OCI-LY7 (cell line): ENCODE measurements at regions not wholly inside any gene's neighbourhood (a gene's known extent, or its start where the extent isn't known, plus 50 kb on each side); places are given as distances from the start of the nearest gene placed in this dataset.

ENCODE experiments used
- BruUV-seq: library from RNA; stranded (reverse); fragments of 400-500 nt; replicated peaks from 2 replicates; lab custom pipeline; 2021; lab: Mats Ljungman, UMichigan
- CTCF ChIA-PET: fragments of 300-600 bp; sonication (Branson Sonifier 250); formaldehyde crosslinking; loops from one replicate; lab custom pipeline; 2022; ENCODE audit warnings: antibody characterized with exemption; ENCODE audit not compliant: unreplicated experiment; lab: Charles Lee
- POLR2A ChIA-PET: fragments of 300-600 bp; sonication (Branson Sonifier 250); formaldehyde crosslinking; loops from one replicate; lab custom pipeline; 2022; ENCODE audit warnings: antibody characterized with exemption; lab: Charles Lee
- DNase-seq: peaks from one replicate; pipeline ENCODE4 v3.0.0-alpha.2; 2015; ENCODE audit warnings: low spot score
- H2AFZ ChIP-seq: fragments of 200-600 bp; sonication (generic), shearing (Covaris generic); 2 replicates; pipeline ENCODE4 v1.6.1; 2014; ENCODE audit warnings: mild to moderate bottlenecking, antibody characterized with exemption, low read length, moderate library complexity
- H3K27ac ChIP-seq: fragments of 200-600 bp; sonication (generic); 2 replicates; pipeline ENCODE4 v1.5.1; 2014; ENCODE audit warnings: mixed run types, low read depth, mild to moderate bottlenecking, moderate library complexity, low read length, inconsistent platforms; ENCODE audit not compliant: poor library complexity, severe bottlenecking
- H3K36me3 ChIP-seq: fragments of 200-600 bp; sonication (generic); 2 replicates; pipeline ENCODE4 v1.6.1; 2014; ENCODE audit warnings: mild to moderate bottlenecking, antibody characterized with exemption, low read length, moderate library complexity, mixed read lengths; ENCODE audit not compliant: insufficient read depth
- H3K4me1 ChIP-seq: fragments of 200-600 bp; sonication (generic); 2 replicates; pipeline ENCODE4 v1.5.1; 2014; ENCODE audit warnings: mild to moderate bottlenecking, low read length; ENCODE audit not compliant: insufficient read depth, poor library complexity, severe bottlenecking
- H3K4me2 ChIP-seq: fragments of 200-600 bp; sonication (generic); 2 replicates; pipeline ENCODE4 v1.6.1; 2014; ENCODE audit warnings: mild to moderate bottlenecking, low read length
- H3K4me3 ChIP-seq: fragments of 200-600 bp; sonication (generic); 2 replicates; pipeline ENCODE4 v1.5.1; 2014; ENCODE audit warnings: mild to moderate bottlenecking, low read depth, low read length; ENCODE audit not compliant: poor library complexity, severe bottlenecking
- H3K79me2 ChIP-seq: fragments of 200-600 bp; sonication (generic); 2 replicates; pipeline ENCODE4 v1.6.1; 2016; ENCODE audit warnings: low read depth, mild to moderate bottlenecking, low read length, moderate library complexity, mixed read lengths; ENCODE audit not compliant: insufficient read depth
- H3K9me2 ChIP-seq: fragments of 200-600 bp; sonication (generic); 2 replicates; pipeline ENCODE4 v1.6.1; 2016; ENCODE audit warnings: mild to moderate bottlenecking, low read length, mixed read lengths; ENCODE audit not compliant: insufficient read depth
- H3K9me3 ChIP-seq: fragments of 200-600 bp; sonication (generic); 2 replicates; pipeline ENCODE4 v1.6.1; 2014; ENCODE audit warnings: mild to moderate bottlenecking, mixed run types, low read length, mixed read lengths
- H4K20me1 ChIP-seq: fragments of 200-600 bp; sonication (generic); 2 replicates; pipeline ENCODE4 v1.6.1; 2014; ENCODE audit warnings: mild to moderate bottlenecking, antibody characterized with exemption, low read length, moderate library complexity, mixed read lengths; ENCODE audit not compliant: insufficient read depth
- EZH2phosphoT487 ChIP-seq: fragments of 200-600 bp; sonication (generic); IDR thresholded peaks from 2 replicates; pipeline ENCODE4 v1.6.1; 2018; ENCODE audit warnings: low read depth, borderline replicate concordance, mild to moderate bottlenecking, mixed run types, antibody characterized with exemption, low read length, moderate library complexity, mixed read lengths
- intact Hi-C: fragments of 100-400 bp; cut with micrococcal nuclease; formaldehyde crosslinking; loops from one replicate; pipeline ENCODE4 v1.10.0; 2022; ENCODE audit not compliant: unreplicated experiment
- TF ChIP-seq, protein P1 (sequence below): fragments of 200-600 bp; sonication (generic); conservative IDR thresholded peaks from 2 replicates; pipeline ENCODE4 v1.5.1; 2014; ENCODE audit warnings: mild to moderate bottlenecking, antibody characterized with exemption, low read length, moderate library complexity, mixed read lengths

DNA sequence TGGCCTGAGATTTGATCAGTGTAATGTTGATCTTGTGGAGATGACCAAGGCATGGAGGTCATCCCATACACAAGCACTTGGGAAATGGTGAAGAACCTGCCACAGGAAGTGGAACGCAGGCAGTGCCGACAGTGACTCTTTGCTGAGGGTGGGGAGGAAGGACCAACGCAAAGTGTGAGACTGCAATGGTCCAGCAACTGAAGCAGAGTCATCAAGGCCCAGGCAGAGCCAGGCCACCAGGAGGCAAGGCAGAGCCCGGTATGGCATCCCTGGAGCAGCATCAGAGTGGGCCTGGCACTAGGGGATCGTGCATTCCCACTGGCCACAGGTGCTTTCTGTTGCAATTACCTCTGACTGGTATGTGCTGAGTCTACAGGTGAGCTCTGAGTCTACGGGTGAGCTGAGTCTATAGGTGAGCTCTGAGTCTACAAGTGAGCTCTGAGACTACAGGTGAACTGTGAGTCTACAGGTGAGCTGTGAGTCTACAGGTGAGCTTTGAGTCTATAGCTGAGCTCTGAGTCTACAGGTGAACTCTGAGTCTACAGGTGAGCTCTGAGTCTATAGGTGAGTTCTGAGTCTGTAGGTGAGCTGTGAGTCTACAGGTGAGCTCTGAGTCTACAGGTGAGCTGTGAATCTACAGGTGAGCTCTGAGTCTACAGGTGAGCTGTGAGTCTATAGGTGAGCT lies 132.9 kb downstream of the KLF6 start:
- no peak overlapping the region for H3K4me2 ChIP-seq
- no peak overlapping the region for H3K27ac ChIP-seq
- TF ChIP-seq EZH2phosphoT487, result no peak
- TF ChIP-seq, protein P1, sequence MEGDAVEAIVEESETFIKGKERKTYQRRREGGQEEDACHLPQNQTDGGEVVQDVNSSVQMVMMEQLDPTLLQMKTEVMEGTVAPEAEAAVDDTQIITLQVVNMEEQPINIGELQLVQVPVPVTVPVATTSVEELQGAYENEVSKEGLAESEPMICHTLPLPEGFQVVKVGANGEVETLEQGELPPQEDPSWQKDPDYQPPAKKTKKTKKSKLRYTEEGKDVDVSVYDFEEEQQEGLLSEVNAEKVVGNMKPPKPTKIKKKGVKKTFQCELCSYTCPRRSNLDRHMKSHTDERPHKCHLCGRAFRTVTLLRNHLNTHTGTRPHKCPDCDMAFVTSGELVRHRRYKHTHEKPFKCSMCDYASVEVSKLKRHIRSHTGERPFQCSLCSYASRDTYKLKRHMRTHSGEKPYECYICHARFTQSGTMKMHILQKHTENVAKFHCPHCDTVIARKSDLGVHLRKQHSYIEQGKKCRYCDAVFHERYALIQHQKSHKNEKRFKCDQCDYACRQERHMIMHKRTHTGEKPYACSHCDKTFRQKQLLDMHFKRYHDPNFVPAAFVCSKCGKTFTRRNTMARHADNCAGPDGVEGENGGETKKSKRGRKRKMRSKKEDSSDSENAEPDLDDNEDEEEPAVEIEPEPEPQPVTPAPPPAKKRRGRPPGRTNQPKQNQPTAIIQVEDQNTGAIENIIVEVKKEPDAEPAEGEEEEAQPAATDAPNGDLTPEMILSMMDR, result no peak
- no peak for DNase-seq
- CTCF ChIA-PET, result no interaction called here
- H2AFZ ChIP-seq, result no peak overlapping the region
- intact Hi-C loops, result no loop called here
- H3K79me2 ChIP-seq, result no peaks in the 10 kb centered on the region
- POLR2A ChIA-PET, result interaction anchor here (0.6 to 2.0 kb wide), 4 partner anchors 10 to 787 kb away, joined by 3 to 6 read pairs (median 4); no protein-coding TSS in a partner anchor
- BruUV-seq, result no TSS peak
- H3K36me3 ChIP-seq, result no peaks in the 10 kb centered on the region
- H4K20me1 ChIP-seq, result no peaks in the 10 kb centered on the region
- H3K9me2 ChIP-seq, result no peaks in the 10 kb centered on the region
- H3K9me3 ChIP-seq, result no peaks in the 10 kb centered on the region
- peaks cover 29% of the 10 kb centered on the region for H3K4me1 ChIP-seq
- no peak overlapping the region for H3K4me3 ChIP-seq

DNA sequence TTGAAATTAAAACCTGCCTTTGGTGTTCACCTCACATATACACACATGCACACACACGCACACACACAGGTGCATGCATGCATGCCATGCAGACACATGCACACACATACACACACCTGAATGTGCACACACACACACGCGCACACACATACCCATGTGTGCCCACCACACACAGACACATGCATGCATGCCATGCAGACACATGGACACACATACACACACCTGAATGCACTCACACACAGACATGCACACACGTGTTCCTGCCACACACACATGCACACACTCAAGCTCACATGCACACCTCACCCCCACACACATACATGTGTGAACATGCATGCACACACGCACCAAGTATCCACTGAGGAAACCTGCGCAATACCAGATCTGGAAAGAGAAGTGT lies 136.4 kb downstream of the KLF6 start:
- no peak for DNase-seq
- Histone ChIP-seq H3K4me1 (no peaks in the 10 kb centered on the region), H3K4me2 (no peak overlapping the region), H2AFZ (no peak overlapping the region), H3K9me2 (no peaks in the 10 kb centered on the region), H4K20me1 (no peaks in the 10 kb centered on the region), H3K36me3 (no peaks in the 10 kb centered on the region), H3K27ac (no peak overlapping the region), H3K4me3 (no peak overlapping the region), H3K79me2 (no peaks in the 10 kb centered on the region), H3K9me3 (no peaks in the 10 kb centered on the region)
- ChIA-PET POLR2A (no interaction called here), CTCF (no interaction called here)
- intact Hi-C loops, result no loop called here
- TF ChIP-seq, protein P1, result no peak
- no peak for TF ChIP-seq EZH2phosphoT487
- BruUV-seq, result no TSS peak

DNA sequence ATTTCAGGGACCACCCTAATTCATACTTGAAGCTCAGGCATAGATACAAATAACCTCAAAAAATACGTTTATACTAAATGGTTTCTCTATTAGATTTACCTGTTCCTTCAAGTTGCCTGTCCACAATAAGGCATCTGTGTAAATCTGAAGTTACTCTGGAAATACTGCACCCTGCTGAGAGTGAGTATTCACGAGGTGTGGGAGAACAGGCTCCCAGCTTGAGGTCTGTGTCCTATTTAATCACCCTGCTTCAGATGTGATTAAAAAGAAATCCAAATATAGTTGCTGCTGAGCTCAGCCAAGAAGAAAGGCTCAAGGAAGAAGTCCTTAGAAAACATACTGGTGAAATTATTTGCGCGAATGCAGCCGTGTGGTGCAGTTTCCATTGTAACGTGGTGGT lies 136.8 kb downstream of the KLF6 start:
- no peaks in the 10 kb centered on the region for H3K4me1 ChIP-seq
- H4K20me1 ChIP-seq, result no peaks in the 10 kb centered on the region
- no peak overlapping the region for H2AFZ ChIP-seq
- ChIA-PET CTCF (no interaction called here), POLR2A (no interaction called here)
- DNase-seq, result no peak
- H3K9me3 ChIP-seq, result no peaks in the 10 kb centered on the region
- H3K9me2 ChIP-seq, result no peaks in the 10 kb centered on the region
- no peak overlapping the region for H3K4me3 ChIP-seq
- no TSS peak for BruUV-seq
- H3K36me3 ChIP-seq, result no peaks in the 10 kb centered on the region
- no peak overlapping the region for H3K4me2 ChIP-seq
- H3K27ac ChIP-seq, result no peak overlapping the region
- no peaks in the 10 kb centered on the region for H3K79me2 ChIP-seq
- intact Hi-C loops, result no loop called here
- TF ChIP-seq EZH2phosphoT487, result no peak
- TF ChIP-seq, protein P1, result no peak
